Stromal cell of bone marrow (primary cell): ENCODE measurements at regions not wholly inside any gene's neighbourhood (a gene's known extent, or its start where the extent isn't known, plus 50 kb on each side); places are given as distances from the start of the nearest gene placed in this dataset.
"Not testable (repeated sequence)": the region's sequence is repeated elsewhere in the genome, so short reads cannot be mapped to it uniquely, and the experiment has no call there.

ENCODE experiments used
- DNase-seq: peaks from one replicate; pipeline ENCODE4 v3.0.0-alpha.2; 2012; ENCODE audit warnings: low read depth

- no peak for DNase-seq
These were observed 251.1 kb upstream of the SHH start for GRCh38 chr7:156063241-156063810.

- no peak for DNase-seq
These were observed 250.0 kb upstream of the SHH start for GRCh38 chr7:156062286-156062685.

- DNase-seq: no peak
These were observed 249.5 kb upstream of the SHH start for GRCh38 chr7:156061689-156062255.

GRCh38 chr7:156060925-156061324, 248.7 kb upstream of the SHH start:
- DNase-seq: no peak

- DNase-seq: no peak
These were observed 247.1 kb upstream of the SHH start for GRCh38 chr7:156059369-156059768.

- DNase-seq: no peak
These were observed 246.0 kb upstream of the SHH start for GRCh38 chr7:156058248-156058647.

- DNase-seq: no peak
These were observed 244.3 kb upstream of the SHH start for GRCh38 chr7:156056534-156056933.

GRCh38 chr7:156055206-156055822, 243.1 kb upstream of the SHH start:
- DNase-seq: no peak

- DNase-seq: no peak
These were observed 239.6 kb upstream of the SHH start for GRCh38 chr7:156051884-156052283.

- no peak for DNase-seq
These were observed 238.6 kb upstream of the SHH start for GRCh38 chr7:156050636-156051569.

GRCh38 chr7:156049366-156049765, 237.1 kb upstream of the SHH start:
- DNase-seq: no peak

GRCh38 chr7:156046031-156046560, 233.8 kb upstream of the SHH start:
- no peak for DNase-seq

- no peak for DNase-seq
These were observed 231.3 kb upstream of the SHH start for GRCh38 chr7:156043416-156044178.

GRCh38 chr7:156041398-156041797, 229.1 kb upstream of the SHH start:
- no peak for DNase-seq

GRCh38 chr7:156039971-156040677, 227.9 kb upstream of the SHH start:
- no peak for DNase-seq

- DNase-seq: no peak
These were observed 226.9 kb upstream of the SHH start for GRCh38 chr7:156039194-156039593.

GRCh38 chr7:156038345-156038744, 226.1 kb upstream of the SHH start:
- DNase-seq: no peak

GRCh38 chr7:156036153-156036552, 223.9 kb upstream of the SHH start:
- no peak for DNase-seq

GRCh38 chr7:156035387-156035786, 223.1 kb upstream of the SHH start:
- DNase-seq: not testable (repeated sequence)

- no peak for DNase-seq
These were observed 222.1 kb upstream of the SHH start for GRCh38 chr7:156034397-156034796.

GRCh38 chr7:156032973-156033372, 220.7 kb upstream of the SHH start:
- no peak for DNase-seq
